HFF-Myc (cell line): ENCODE measurements at regions not wholly inside any gene's neighbourhood (a gene's known extent, or its start where the extent isn't known, plus 50 kb on each side); places are given as distances from the start of the nearest gene placed in this dataset.

Source experiments
- DNase-seq: peaks from one replicate; pipeline ENCODE4 v3.0.0-alpha.2; 2011; ENCODE audit warnings: low read depth; ENCODE audit errors: extremely low read depth
- H3K4me3 ChIP-seq: replicated peaks from 2 replicates; pipeline ENCODE4 v1.5.1; 2011; ENCODE audit warnings: low read depth, mild to moderate bottlenecking, control low read depth, low read length
- TF ChIP-seq, protein P1 (sequence below): IDR thresholded peaks from 2 replicates; pipeline ENCODE4 v1.5.1; 2012; ENCODE audit warnings: mild to moderate bottlenecking, low read depth, low read length, control low read depth; ENCODE audit errors: missing control alignments

DNA sequence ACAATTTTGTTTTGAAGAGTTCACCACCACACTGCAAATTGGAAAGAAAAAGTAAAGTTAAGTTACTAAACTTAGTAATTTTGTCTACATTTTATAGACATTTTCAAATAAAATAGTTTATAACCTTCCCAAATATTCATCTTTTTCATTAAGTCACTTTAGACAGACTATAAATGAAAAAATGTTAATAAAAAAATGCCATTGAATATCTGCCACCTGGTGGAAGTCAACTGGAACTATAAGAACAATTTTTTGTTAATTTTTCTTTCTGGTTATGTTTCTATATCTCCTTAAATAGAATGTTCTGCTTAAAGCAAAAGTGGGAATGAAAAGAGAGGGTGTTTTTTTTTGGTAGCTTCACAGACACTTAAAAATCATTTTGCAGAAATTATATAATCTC lies 534.4 kb upstream of the PCDH10 start:
- no peak for DNase-seq
- TF ChIP-seq, protein P1, sequence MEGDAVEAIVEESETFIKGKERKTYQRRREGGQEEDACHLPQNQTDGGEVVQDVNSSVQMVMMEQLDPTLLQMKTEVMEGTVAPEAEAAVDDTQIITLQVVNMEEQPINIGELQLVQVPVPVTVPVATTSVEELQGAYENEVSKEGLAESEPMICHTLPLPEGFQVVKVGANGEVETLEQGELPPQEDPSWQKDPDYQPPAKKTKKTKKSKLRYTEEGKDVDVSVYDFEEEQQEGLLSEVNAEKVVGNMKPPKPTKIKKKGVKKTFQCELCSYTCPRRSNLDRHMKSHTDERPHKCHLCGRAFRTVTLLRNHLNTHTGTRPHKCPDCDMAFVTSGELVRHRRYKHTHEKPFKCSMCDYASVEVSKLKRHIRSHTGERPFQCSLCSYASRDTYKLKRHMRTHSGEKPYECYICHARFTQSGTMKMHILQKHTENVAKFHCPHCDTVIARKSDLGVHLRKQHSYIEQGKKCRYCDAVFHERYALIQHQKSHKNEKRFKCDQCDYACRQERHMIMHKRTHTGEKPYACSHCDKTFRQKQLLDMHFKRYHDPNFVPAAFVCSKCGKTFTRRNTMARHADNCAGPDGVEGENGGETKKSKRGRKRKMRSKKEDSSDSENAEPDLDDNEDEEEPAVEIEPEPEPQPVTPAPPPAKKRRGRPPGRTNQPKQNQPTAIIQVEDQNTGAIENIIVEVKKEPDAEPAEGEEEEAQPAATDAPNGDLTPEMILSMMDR, result no peak
- H3K4me3 ChIP-seq, result no peak overlapping the region

DNA sequence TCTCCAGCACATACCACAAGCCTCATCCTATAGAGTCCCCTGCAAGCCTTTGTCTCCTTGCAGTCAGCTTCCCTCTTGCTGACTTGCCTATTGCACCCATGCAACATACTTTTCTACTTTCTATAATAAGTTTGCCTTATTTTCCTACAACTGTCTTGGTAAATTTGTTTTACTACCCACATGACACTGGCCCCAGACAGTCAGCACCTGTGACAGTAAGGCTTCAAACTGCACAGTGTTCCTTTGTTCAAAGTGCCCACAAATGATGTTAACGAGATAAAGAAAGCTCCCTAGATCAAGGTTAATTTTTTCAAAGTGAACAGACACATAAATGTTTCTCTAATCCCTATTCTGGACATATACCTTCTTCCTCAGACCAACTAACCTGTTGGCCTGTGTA lies 529.1 kb upstream of the PCDH10 start:
- TF ChIP-seq, protein P1, result no peak
- no peak overlapping the region for H3K4me3 ChIP-seq
- DNase-seq, result no peak

DNA sequence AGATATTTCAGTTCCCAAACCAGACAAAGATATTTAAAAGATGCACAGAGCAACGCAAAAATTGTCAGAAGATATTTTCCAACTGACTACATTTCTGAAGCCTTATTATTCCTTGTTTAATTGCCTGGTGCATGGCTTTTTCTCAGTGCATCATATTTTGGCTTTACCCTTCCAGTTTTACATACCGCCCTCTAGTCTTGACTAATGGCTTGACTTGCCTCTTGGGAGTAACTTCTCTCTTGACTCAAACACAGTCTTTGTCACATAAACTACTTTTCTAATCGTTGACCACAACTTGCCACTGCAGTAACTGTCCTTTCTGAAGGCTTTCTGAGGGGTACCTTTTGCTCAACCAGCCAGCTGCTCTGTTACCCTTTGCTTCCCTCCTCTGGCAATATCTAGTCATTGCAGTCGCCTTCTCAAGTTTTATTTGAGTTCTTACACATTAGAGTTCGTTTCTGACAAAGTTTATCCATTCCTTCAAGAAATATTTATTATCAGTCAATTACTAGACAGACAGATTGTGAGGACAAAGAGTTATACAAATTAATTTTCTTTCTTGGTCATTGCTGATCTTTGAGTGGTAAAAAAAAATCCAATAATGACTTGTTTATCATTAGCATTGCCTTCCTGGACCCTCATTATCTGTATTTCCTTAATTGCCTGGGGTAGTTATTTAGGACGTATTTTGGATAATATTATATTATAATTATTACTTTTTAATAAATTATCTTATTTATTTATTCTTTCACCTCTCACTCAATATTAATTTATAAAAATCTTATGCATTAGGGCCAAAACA lies 506.9 kb upstream of the PCDH10 start:
- no peak for DNase-seq
- TF ChIP-seq, protein P1, result peak; percentile 26
- H3K4me3 ChIP-seq, result no peak overlapping the region

DNA sequence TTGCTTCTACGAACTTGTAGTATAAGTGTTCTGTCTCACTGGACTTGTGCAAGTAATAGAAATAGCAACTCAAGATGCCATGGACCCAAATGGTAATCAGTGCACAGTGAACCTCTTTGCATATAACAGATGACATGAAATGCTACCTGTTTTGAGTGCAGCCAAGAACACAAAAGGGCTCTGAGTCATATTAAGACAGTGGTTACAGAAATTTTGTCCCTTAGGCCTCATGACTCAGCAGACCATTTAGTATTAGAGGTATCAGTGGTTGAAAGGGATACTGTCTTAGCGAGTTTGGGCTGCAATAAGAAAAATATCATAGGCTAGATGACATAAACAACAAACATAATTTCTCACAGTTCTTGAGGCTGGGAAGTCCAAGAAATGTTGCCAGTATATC lies 502.9 kb upstream of the PCDH10 start:
- no peak for DNase-seq
- H3K4me3 ChIP-seq, result no peak overlapping the region
- TF ChIP-seq, protein P1, result no peak

DNA sequence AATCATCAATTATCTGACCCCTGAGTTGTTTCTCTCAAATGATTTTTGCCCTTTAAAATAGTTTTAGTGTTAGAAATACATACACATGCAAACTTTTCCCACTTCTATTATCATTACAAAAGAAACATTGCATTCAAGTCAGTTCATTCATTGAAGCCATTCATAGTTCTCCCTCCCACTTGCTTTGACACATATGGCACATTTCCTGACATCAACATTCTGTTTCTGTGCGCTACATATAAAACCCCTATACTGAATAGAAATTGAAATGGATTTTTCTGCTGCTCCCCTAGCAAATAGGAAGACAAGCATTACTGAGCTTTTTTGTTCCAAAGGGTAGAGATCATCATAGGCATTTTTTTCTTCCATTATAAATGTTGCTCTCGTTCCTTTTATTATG lies 497.9 kb upstream of the PCDH10 start:
- H3K4me3 ChIP-seq, result no peak overlapping the region
- no peak for DNase-seq
- TF ChIP-seq, protein P1, result no peak

DNA sequence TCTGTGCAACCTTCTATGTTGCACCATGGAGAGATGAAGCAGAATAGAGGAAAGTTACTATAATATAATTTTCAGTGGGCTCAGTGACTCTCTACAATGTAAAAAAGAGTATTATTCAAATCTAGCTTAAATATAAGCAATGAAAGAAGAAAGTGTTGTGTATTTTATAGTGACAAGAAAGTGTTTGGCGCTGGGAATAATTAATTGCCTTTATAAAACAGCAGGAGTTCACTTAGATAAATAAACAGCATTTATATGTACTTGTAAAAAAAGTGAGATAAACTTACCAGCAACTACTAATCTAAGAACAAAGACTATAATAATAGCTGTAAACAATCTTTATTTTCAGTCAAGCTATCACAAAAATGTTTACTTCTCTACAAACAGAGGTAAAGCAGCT lies 488.9 kb upstream of the PCDH10 start:
- no peak for DNase-seq
- TF ChIP-seq, protein P1, result no peak
- H3K4me3 ChIP-seq, result no peak overlapping the region

DNA sequence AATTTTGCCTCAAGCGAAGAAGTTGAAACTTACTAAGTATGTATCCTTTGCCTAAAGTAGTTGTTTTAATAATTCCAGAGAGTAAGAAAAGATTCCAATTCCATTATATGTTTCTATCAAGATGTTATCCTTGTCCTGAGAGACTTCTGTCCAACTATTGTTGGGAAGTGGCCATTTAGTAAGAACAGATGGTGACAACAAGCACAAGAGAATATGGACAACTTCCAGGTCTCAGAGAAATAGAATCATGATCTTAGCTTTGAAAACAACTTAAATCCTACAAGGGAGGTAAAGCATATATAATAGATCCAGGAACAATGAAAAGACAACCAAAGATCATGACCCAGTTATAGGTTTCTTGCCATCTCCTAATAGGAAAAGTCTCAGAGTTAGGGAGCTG lies 486.6 kb upstream of the PCDH10 start:
- H3K4me3 ChIP-seq, result no peak overlapping the region
- no peak for DNase-seq
- TF ChIP-seq, protein P1, result no peak
